NOMO-1 treated with dmso at 0.1 percent for 144 hours (cell line): ENCODE measurements at regions not wholly inside any gene's neighbourhood (a gene's known extent, or its start where the extent isn't known, plus 50 kb on each side); places are given as distances from the start of the nearest gene placed in this dataset.

Source experiments
- DNase-seq: peaks from one replicate; lab custom pipeline; 2025; ENCODE audit not compliant: unreplicated experiment; lab: John Stamatoyannopoulos, UW

GRCh38 chr12:115337693-115338543 is 653.9 kb upstream of the TBX3 start:
- no peak for DNase-seq

DNA sequence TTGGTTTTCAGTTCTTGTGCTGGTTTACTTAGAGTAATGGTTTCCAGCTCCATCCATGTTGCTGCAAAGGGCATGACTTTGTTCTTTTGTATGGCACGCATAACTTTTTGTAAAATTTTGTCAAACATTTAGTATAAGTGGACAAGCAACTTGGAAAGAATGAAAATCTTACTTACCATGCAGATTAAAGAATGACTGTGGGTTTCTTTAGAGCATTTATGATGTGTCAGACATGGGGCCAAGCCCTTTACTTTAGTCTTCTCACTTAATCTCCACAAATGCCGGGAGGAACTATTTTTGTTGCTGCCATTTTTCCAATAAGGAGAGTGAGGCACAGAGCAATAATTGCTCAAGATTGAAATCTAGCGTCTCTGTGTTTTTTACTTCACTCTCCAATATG is 652.5 kb upstream of the TBX3 start:
- DNase-seq = no peak

GRCh38 chr12:115335594-115335993 is 651.6 kb upstream of the TBX3 start:
- no peak for DNase-seq

- no peak for DNase-seq
Observed at GRCh38 chr12:115335048-115335447, 651.1 kb upstream of the TBX3 start.

- no peak for DNase-seq
Observed at GRCh38 chr12:115332945-115333344, 649.0 kb upstream of the TBX3 start.

DNA sequence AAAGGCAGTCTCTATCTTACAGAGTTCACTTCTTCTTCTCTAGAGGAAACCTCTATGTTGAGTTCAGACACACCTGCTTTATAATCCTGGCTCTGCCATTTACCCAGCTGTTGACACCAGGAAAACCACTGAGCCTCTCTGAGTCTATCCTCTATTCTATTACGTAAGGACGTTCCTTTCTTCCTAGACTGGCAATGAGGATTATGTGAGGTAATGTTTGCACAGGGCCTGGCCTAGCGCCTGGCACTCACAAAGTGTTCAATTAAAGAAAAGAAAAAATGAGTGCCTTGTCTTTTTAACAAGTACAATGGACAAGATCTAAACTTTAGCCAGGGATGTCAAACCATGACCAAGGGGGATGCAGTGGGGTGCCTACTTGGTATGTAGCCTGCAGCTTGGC is 641.9 kb upstream of the TBX3 start:
- no peak for DNase-seq

DNA sequence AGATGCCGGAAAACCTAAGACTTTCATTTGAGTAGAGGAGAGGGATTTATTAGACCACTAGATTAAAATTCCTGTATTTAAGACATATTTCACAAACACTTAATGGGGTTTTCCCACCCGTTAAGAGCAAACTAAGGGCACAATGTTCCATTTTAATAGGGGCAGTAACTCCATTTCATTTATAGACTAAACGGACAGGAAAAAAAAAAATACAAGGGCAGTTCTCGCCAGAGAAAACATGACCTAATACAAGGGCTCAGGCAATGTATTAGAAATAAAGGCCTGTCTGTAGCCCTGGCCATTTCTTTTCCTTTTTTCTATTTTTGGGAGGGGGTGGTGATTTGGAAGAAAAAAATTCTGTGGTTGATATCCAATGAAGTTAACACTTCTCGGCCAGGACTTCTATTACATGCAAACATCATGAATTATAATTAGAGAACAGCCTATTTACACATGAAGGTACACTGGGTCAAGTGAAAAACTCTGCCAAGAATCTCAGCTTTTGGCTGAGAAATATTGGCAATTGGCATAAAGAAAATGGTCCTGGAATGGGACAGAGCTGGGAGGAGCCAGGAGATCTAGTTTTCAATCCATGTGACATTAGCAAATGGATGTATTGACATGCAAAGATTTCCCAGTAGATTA is 641.1 kb upstream of the TBX3 start:
- no peak for DNase-seq

DNA sequence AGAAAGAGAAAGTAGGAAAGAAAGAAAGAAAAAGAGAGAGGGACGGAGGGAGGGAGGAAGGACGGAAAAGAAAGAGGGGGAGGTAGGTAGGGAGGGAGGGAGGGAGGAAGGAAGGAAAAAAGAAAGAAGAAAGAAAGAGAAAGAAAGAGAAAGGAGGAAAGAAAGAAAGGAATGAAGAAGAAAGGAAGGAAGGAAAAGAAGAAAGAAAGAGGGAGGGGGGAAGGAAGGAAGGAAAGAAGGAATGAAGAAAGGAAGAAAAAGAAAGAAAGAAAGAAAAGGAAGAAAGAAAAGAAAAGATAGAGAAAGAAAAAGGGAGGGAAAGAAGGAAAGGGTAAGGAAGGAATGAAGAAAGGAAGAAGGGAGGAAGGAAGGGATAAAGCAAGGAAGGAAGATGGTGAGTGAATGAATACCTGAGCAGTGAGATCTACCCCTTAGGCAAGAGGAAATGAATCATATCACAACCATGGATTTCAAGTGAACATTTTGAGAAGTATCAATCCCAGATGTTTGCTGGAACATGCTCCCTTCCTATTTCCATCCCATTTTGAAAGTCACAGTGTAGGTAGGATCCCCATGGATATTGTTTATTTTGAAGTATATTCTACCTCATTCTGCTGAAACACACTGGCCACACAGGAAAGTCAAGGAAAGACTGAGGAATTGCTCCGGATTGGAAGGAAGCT is 639.4 kb upstream of the TBX3 start:
- no peak for DNase-seq

DNA sequence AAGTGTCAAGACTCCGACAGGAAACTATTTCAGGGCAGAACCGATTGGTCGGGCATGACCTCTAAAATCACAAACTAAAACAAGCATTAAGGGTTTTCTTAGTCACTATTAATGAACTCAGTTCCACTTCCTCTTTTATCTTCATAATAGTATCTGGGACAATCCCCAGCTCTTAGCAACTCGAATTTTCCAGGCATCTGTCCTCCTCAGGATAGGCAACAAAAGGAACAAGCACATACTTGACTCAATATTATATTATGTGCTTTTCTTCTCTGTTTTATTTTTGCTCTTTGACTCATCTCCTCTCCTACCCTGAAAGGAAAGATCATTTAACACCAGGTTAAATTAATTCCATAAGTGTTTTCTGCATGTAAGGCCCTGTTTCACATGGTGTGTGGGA is 638.3 kb upstream of the TBX3 start:
- no peak for DNase-seq

DNA sequence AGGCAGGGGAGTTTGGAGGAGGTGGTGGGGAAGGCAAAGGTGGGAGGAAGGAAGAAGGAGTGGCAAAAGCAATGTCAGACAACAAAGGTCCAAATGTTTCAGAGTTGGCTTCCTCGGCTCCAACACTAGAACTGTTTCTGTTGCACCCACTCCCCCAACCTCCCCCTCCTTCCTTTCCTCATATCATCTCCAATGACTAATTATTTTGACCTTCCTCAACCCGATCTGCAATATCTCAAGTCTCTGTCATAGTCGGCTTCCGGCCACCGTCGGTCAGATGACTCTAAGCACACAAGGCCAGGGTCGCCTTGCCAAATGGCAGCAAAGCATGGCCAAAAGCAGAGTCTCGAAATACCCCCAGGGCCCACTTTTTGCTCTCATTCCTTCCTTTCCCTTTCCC is 637.0 kb upstream of the TBX3 start:
- no peak for DNase-seq

DNA sequence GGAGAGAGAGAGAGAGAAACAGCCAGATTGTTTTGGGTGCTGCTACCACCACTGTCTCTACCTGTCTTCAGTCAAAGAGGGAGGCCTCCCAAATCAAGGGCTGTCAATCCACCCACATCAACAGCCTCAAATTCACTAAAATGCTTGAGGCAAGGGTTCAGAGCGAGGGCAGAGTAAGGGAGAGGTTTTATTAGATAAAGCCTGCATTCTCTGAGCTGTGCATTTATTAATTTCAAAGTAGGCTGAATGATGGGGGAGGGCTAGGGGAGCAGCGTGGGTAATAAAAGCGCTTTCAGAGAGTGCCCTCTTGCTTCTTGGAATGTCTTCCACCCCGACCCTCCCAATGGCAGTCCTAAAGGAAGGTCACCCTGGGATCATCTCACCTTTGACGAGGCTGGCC is 636.5 kb upstream of the TBX3 start:
- no peak for DNase-seq

GRCh38 chr12:115319446-115320040 is 635.6 kb upstream of the TBX3 start:
- no peak for DNase-seq

- no peak for DNase-seq
Observed at GRCh38 chr12:115313929-115314328, 630.0 kb upstream of the TBX3 start.

DNA sequence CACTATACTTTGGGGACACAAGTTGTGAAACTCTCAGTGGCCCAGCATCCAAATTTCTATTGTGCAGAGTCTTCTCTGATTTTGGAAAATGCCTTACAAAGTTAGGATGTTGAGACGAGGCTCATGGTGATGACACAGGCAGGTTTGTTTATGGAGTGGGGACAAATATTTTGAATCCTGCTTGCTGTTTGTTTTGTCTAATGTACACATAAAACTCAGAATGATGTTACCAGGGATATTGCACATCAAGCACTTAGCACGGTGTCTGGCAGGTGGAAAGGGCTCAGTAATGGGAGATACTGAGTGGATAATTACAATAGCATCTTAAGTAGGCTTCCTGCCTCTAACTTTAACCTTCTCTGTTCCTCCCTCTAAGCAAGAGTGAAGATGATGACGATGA is 628.9 kb upstream of the TBX3 start:
- no peak for DNase-seq

DNA sequence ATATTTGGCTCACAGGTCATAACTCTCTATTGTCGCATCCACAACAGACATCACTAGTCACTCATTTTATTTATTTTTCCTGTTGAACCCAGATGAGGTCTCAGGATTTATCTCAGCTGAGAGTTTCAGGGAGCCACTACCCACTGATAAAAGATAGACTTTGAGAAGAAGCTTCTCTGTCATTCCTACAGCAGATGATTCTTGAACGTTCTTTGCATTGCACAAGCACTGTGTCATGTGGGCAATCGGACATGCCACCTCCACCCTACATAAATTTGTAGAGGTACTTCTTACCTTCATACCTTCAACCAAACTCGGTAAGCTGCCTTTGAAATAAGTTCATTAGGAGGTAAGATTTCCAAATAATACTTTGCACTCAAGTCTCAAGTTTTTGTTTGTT is 627.9 kb upstream of the TBX3 start:
- DNase-seq = no peak

- no peak for DNase-seq
Observed at GRCh38 chr12:115308918-115309317, 624.9 kb upstream of the TBX3 start.

GRCh38 chr12:115306380-115306779 is 622.4 kb upstream of the TBX3 start:
- DNase-seq = no peak

DNA sequence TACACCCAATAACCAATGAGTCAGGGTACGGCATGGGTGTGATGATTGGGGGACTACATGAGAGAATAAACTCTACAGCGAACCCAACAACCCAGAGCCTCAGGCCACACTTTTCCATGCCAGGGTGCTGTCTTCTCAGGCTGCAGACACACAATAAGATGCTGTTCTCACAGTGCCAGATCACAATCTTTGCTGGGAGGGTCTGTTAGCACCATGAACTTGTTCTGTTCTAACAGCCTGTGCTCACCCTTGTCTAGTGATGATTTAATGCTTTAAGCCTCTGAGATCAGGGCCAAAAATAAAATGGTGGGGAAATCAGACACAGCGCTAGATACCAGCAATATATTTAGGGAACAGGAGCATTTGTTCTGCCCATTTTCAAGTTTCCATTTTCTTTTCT is 621.9 kb upstream of the TBX3 start:
- no peak for DNase-seq

DNA sequence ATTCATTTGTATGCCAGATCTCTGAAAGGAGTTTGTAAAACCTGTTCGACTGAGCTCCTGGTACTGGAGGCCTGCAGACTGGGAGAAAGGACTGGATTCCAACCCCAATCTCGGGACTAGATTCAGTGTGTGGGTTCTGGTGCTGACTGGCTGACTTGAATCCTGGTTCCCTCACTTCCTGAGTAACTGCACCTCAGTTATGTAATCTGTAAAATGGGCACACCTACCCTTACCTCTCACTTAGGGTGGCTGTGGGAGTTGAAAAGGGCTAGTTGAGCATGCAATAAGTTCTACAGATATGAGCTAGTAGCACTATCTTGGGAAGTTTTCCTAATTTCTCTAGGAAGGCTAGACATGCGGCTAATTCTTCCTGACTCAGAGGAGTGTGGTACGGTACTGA is 621.3 kb upstream of the TBX3 start:
- no peak for DNase-seq

DNA sequence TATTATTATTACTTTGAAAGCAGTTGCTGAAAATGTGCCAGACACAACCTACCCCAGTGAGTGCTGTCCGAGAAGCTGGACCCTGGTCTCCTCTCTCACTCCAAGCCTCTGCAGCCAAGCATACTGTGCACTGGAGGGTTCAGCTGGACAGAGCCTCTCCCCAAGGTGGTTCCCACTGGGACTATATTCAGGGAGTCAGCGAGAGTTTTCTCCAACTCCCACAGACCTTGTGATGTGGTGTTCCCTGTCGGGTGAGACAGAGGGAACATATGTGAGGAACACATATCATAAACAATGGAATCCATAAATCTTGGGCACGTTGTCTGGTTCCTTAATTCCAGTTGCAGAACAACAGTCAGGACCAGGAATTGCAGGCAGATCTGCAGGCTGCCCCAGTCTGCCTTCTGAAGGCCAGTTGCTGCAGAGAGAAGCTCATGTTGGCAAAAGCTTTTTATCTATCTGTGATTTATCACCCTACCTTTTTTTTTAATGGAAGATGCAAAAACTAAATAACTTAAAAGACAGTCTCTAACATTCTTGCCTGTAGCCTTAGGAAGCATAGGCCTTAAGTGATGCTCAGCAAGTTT is 619.8 kb upstream of the TBX3 start:
- DNase-seq = no peak

DNA sequence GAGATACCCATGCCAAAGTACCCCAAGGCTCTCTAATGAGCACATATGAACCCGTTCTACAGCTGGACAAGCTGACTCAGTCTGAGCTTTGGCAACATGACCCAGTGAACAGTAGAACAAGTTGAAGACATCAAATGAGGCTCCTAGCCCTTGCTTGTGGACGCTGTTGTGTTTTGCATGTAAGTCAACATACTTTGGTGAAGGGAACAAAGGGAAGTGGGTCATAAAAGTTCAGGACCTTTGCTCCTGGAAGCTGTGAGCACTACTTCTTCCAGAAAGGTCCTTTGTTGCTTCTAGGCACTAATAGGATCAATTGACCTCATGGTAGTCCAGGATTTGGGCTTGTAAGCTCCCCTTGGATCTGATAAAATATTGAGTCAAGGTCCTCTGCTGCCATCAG is 613.5 kb upstream of the TBX3 start:
- no peak for DNase-seq
